HEK293T (cell line): ENCODE measurements at regions not wholly inside any gene's neighbourhood (a gene's known extent, or its start where the extent isn't known, plus 50 kb on each side); places are given as distances from the start of the nearest gene placed in this dataset.

Experiments
- BHLHE40 ChIP-seq: fragments of 450-650 bp; IDR thresholded peaks from 2 replicates; pipeline ENCODE4 v1.6.1; 2016; ENCODE audit warnings: mild to moderate bottlenecking, moderate library complexity, borderline replicate concordance
- CTBP1 ChIP-seq: fragments of 450-650 bp; IDR thresholded peaks from 2 replicates; pipeline ENCODE4 v1.6.1; 2016; ENCODE audit warnings: borderline replicate concordance
- ELF4 ChIP-seq: fragments of 450-650 bp; IDR thresholded peaks from 2 replicates; pipeline ENCODE4 v1.6.1; 2017; ENCODE audit warnings: antibody characterized with exemption
- FOXA1 ChIP-seq: fragments of 450-650 bp; IDR thresholded peaks from 2 replicates; pipeline ENCODE4 v1.6.1; 2016; ENCODE audit warnings: mild to moderate bottlenecking
- FOXK2 ChIP-seq: fragments of 450-650 bp; IDR thresholded peaks from 2 replicates; pipeline ENCODE4 v1.6.1; 2016; ENCODE audit warnings: mild to moderate bottlenecking
- HDGF ChIP-seq: fragments of 450-650 bp; IDR thresholded peaks from 2 replicates; pipeline ENCODE4 v1.6.1; 2017; ENCODE audit warnings: antibody characterized with exemption, borderline replicate concordance
- L3MBTL2 ChIP-seq: fragments of 450-650 bp; conservative IDR thresholded peaks from 2 replicates; pipeline ENCODE4 v1.6.1; 2016; ENCODE audit warnings: mild to moderate bottlenecking
- LEF1 ChIP-seq: fragments of 450-650 bp; IDR thresholded peaks from 2 replicates; pipeline ENCODE4 v1.6.1; 2017; ENCODE audit warnings: mild to moderate bottlenecking, borderline replicate concordance
- NFRKB ChIP-seq: fragments of 450-650 bp; IDR thresholded peaks from 2 replicates; pipeline ENCODE4 v1.6.1; 2016; ENCODE audit warnings: mild to moderate bottlenecking, moderate library complexity
- SP1 ChIP-seq: fragments of 450-650 bp; IDR thresholded peaks from 2 replicates; pipeline ENCODE4 v1.6.1; 2017

GRCh38 chr9:25889661-25890060 lies 211.4 kb upstream of the TUSC1 start:
- TF ChIP-seq BHLHE40 (no peak), SP1 (no peak), FOXK2 (no peak), LEF1 (no peak), HDGF (no peak), NFRKB (no peak), ELF4 (no peak), CTBP1 (no peak), FOXA1 (no peak), L3MBTL2 (no peak)
